PC-9 (cell line): ENCODE measurements at regions not wholly inside any gene's neighbourhood (a gene's known extent, or its start where the extent isn't known, plus 50 kb on each side); places are given as distances from the start of the nearest gene placed in this dataset.

Experiments used
- BruUV-seq: library from RNA; stranded (reverse); fragments of 400-500 nt; replicated peaks from 2 replicates; lab custom pipeline; 2021; lab: Mats Ljungman, UMichigan
- CTCF ChIA-PET: fragments of 300-600 bp; sonication (Branson Sonifier 250); formaldehyde crosslinking; loops from one replicate; lab custom pipeline; 2022; ENCODE audit warnings: antibody characterized with exemption; lab: Charles Lee
- POLR2A ChIA-PET: fragments of 300-600 bp; sonication (Branson Sonifier 250); formaldehyde crosslinking; loops from one replicate; lab custom pipeline; 2022; ENCODE audit warnings: antibody characterized with exemption; ENCODE audit not compliant: unreplicated experiment; lab: Charles Lee
- DNase-seq, 2 experiments: peaks; one replicate each; pipeline versions ENCODE4 v3.0.0 to v3.0.0-alpha.2; 2015 to 2022; ENCODE audit warnings: mixed read lengths in 1 of 2
- H2AFZ ChIP-seq: fragments of 200-600 bp; sonication (generic); 2 replicates; pipeline ENCODE4 v1.8.1; 2017; ENCODE audit warnings: antibody characterized with exemption
- H3F3A ChIP-seq: fragments of 200-600 bp; sonication (generic); 2 replicates; pipeline ENCODE4 v1.8.1; 2017; ENCODE audit warnings: antibody characterized with exemption, mild to moderate bottlenecking, low read depth; ENCODE audit not compliant: insufficient read depth
- H3K27ac ChIP-seq: fragments of 200-600 bp; sonication (generic); 2 replicates; pipeline ENCODE4 v1.6.1; 2016; ENCODE audit warnings: mixed run types
- H3K27me3 ChIP-seq: fragments of 200-600 bp; sonication (generic); 2 replicates; pipeline ENCODE4 v1.6.1; 2016; ENCODE audit warnings: low read depth, mixed run types; ENCODE audit not compliant: insufficient read depth
- H3K36me3 ChIP-seq: fragments of 200-600 bp; sonication (generic); 2 replicates; pipeline ENCODE4 v1.6.1; 2016; ENCODE audit warnings: low read depth, mixed run types
- H3K4me1 ChIP-seq: fragments of 200-600 bp; sonication (generic); replicated peaks from 2 replicates; pipeline ENCODE4 v1.6.1; 2016; ENCODE audit warnings: mixed run types; ENCODE audit not compliant: insufficient read depth
- H3K4me2 ChIP-seq: fragments of 200-600 bp; sonication (generic); 2 replicates; pipeline ENCODE4 v1.6.1; 2017; ENCODE audit warnings: mixed run types
- H3K4me3 ChIP-seq: fragments of 200-600 bp; sonication (generic); 2 replicates; pipeline ENCODE4 v1.6.1; 2016; ENCODE audit warnings: mixed run types
- H3K79me2 ChIP-seq: fragments of 200-600 bp; sonication (generic); 2 replicates; pipeline ENCODE4 v1.6.1; 2017; ENCODE audit warnings: low read depth, mixed run types
- H3K9me2 ChIP-seq: fragments of 200-600 bp; sonication (generic); 2 replicates; pipeline ENCODE4 v1.8.1; 2017; ENCODE audit warnings: mild to moderate bottlenecking; ENCODE audit not compliant: insufficient read depth
- H3K9me3 ChIP-seq: fragments of 200-600 bp; sonication (generic); 2 replicates; pipeline ENCODE4 v1.8.1; 2016; ENCODE audit warnings: low read depth; ENCODE audit not compliant: insufficient read depth
- H4K20me1 ChIP-seq: fragments of 200-600 bp; sonication (generic); 2 replicates; pipeline ENCODE4 v1.8.1; 2017; ENCODE audit not compliant: insufficient read depth
- CTCF ChIP-seq: fragments of 200-600 bp; sonication (generic); conservative IDR thresholded peaks from 2 replicates; pipeline ENCODE4 v1.6.1; 2017; ENCODE audit warnings: mixed run types, antibody characterized with exemption, mild to moderate bottlenecking, moderate library complexity
- EZH2 ChIP-seq: fragments of 200-600 bp; sonication (generic); IDR thresholded peaks from 2 replicates; pipeline ENCODE4 v1.8.0; 2017; ENCODE audit warnings: antibody characterized with exemption, low read depth
- intact Hi-C: fragments of 100-400 bp; cut with micrococcal nuclease; formaldehyde crosslinking; loops from one replicate; pipeline ENCODE4 v1.10.0; 2022; ENCODE audit not compliant: unreplicated experiment

- no peaks in the 10 kb centered on the region for H3K9me3 ChIP-seq
- H3K4me3 ChIP-seq, result no peak overlapping the region
- no peak overlapping the region for H2AFZ ChIP-seq
- POLR2A ChIA-PET, result no interaction called here
- no TSS peak for BruUV-seq
- H3F3A ChIP-seq, result no peaks in the 10 kb centered on the region
- no peaks in the 10 kb centered on the region for H4K20me1 ChIP-seq
- intact Hi-C loops, result no loop called here
- no peaks in the 10 kb centered on the region; the same call in 1 of the 2 replicates for H3K9me2 ChIP-seq
- no peak for DNase-seq
- no peaks in the 10 kb centered on the region for H3K4me1 ChIP-seq
- no peaks in the 10 kb centered on the region for H3K79me2 ChIP-seq
- CTCF ChIA-PET, result no interaction called here
- no peak for TF ChIP-seq EZH2
- no peak for TF ChIP-seq CTCF
- no peak overlapping the region for H3K27ac ChIP-seq
- no peaks in the 10 kb centered on the region for H3K27me3 ChIP-seq
- no peaks in the 10 kb centered on the region for H3K36me3 ChIP-seq
- H3K4me2 ChIP-seq, result no peak overlapping the region
Observed at GRCh38 chr12:78540606-78541336, 323.8 kb upstream of the SYT1 start.

DNA sequence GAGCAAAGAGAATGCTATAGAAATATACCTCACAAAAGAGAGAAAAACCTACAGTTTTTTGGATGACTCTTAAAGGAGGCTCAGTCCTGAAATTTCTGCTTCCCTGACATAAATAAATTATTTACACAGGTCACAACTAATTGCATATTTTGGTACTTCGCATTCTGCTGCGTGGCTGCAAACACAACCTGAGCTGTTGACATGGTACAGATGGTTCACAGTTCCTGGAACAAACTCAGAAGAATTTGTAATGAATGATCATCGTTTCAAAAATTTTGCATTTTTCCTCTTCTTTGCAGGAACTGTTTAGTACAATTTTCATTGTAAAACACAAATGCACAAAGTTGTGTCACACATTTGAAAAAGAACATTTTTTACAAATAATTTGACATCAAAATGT is 313.7 kb upstream of the SYT1 start:
- H3F3A ChIP-seq, result no peaks in the 10 kb centered on the region
- no peaks in the 10 kb centered on the region for H3K9me2 ChIP-seq
- H3K79me2 ChIP-seq, result no peaks in the 10 kb centered on the region
- H3K9me3 ChIP-seq, result no peaks in the 10 kb centered on the region
- no peak overlapping the region for H3K4me3 ChIP-seq
- no peak for DNase-seq
- no peaks in the 10 kb centered on the region for H3K27me3 ChIP-seq
- no peak overlapping the region for H2AFZ ChIP-seq
- intact Hi-C loops, result no loop called here
- no peak overlapping the region for H3K27ac ChIP-seq
- no peaks in the 10 kb centered on the region for H4K20me1 ChIP-seq
- H3K4me2 ChIP-seq, result no peak overlapping the region
- BruUV-seq, result no TSS peak
- POLR2A ChIA-PET, result no interaction called here
- no peak for TF ChIP-seq EZH2
- TF ChIP-seq CTCF, result no peak
- CTCF ChIA-PET, result no interaction called here
- no peaks in the 10 kb centered on the region for H3K36me3 ChIP-seq
- no peaks in the 10 kb centered on the region for H3K4me1 ChIP-seq

DNA sequence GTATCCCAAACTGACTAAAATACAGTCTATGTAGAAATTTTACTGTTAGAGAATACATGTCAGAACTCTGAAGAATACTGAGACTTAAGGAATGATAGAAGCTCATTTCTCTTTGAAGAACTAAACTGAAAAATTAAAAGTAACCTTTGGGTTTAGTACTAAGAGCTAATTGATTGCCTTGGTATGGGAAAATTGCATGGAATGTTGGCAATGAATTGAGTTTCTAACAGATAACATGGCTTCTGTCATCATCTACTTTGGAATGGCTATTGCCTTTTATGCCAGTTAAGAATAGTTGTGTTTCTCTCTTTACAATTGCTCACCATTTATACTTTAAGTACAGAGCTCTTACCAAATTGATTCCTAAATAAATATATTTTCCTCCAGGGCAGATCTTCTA is 308.8 kb upstream of the SYT1 start:
- TF ChIP-seq EZH2 (no peak), CTCF (no peak)
- no peaks in the 10 kb centered on the region for H3K9me2 ChIP-seq
- no peak for DNase-seq
- no peak overlapping the region for H3K4me3 ChIP-seq
- no peaks in the 10 kb centered on the region for H3K9me3 ChIP-seq
- no peaks in the 10 kb centered on the region for H3K79me2 ChIP-seq
- no peaks in the 10 kb centered on the region for H4K20me1 ChIP-seq
- intact Hi-C loops, result no loop called here
- POLR2A ChIA-PET, result no interaction called here
- H2AFZ ChIP-seq, result no peak overlapping the region
- CTCF ChIA-PET, result no interaction called here
- H3K36me3 ChIP-seq, result no peaks in the 10 kb centered on the region
- H3K4me2 ChIP-seq, result no peak overlapping the region
- no peaks in the 10 kb centered on the region for H3F3A ChIP-seq
- no peak overlapping the region for H3K27ac ChIP-seq
- H3K4me1 ChIP-seq, result no peaks in the 10 kb centered on the region; the same call in 1 of the 2 replicates
- no TSS peak for BruUV-seq
- no peaks in the 10 kb centered on the region for H3K27me3 ChIP-seq
